ENCODE measurements at regions not wholly inside any gene's neighbourhood (a gene's known extent, or its start where the extent isn't known, plus 50 kb on each side); places are given as distances from the start of the nearest gene placed in this dataset.

- Histone ChIP-seq H3K36me3 (replicated peaks; ENCODE audit: insufficient read depth, low read length) (no peaks in the 10 kb centered on the region), H3K27me3 (replicated peaks; ENCODE audit: insufficient read depth, low read length) (no peaks in the 10 kb centered on the region; the same call in 1 of the 2 replicates), H3K9me3 (replicated peaks; ENCODE audit: insufficient read depth, low read length) (no peaks in the 10 kb centered on the region), H3K79me2 (ENCODE audit: low read length) (no peaks in the 10 kb centered on the region), H4K20me1 (ENCODE audit: insufficient read depth, low read length) (no peaks in the 10 kb centered on the region), H2AFZ (ENCODE audit: low read length) (no peak overlapping the region), H3K4me3 (ENCODE audit: low read length) (no peak overlapping the region), H3K27ac (ENCODE audit: low read length) (no peak overlapping the region), H3K4me1 (ENCODE audit: low read length) (no peaks in the 10 kb centered on the region), H3F3A (ENCODE audit: insufficient read depth, low read length) (no peaks in the 10 kb centered on the region), H3K9me2 (replicated peaks; ENCODE audit: insufficient read depth, low read length) (no peaks in the 10 kb centered on the region), H3K9ac (ENCODE audit: low read length) (no peak overlapping the region), H3K4me2 (ENCODE audit: low read depth, low read length) (no peak overlapping the region)
- no peak for DNase-seq
- TF ChIP-seq CTCF (IDR thresholded peaks at IDR 0.05; ENCODE audit: low read length), result no peak
- TF ChIP-seq EZH2 (optimal IDR thresholded peaks at IDR 0.05; ENCODE audit: low read depth, low read length), result no peak
- TF ChIP-seq EZH2phosphoT487 (IDR thresholded peaks at IDR 0.05; ENCODE audit: low read length), result no peak
These were observed 214.6 kb downstream of the RBM19 start for GRCh38 chr12:113751513-113751912.

- no peaks in the 10 kb centered on the region for H3F3A ChIP-seq (ENCODE audit: insufficient read depth, low read length)
- DNase-seq, result no peak
- H3K9me3 ChIP-seq (replicated peaks; ENCODE audit: insufficient read depth, low read length), result no peaks in the 10 kb centered on the region
- no peaks in the 10 kb centered on the region; the same call in 1 of the 2 replicates for H3K27me3 ChIP-seq (replicated peaks; ENCODE audit: insufficient read depth, low read length)
- H3K9ac ChIP-seq (ENCODE audit: low read length), result no peak overlapping the region
- no peak overlapping the region for H2AFZ ChIP-seq (ENCODE audit: low read length)
- no peaks in the 10 kb centered on the region for H3K79me2 ChIP-seq (ENCODE audit: low read length)
- H4K20me1 ChIP-seq (ENCODE audit: insufficient read depth, low read length), result no peaks in the 10 kb centered on the region
- no peaks in the 10 kb centered on the region for H3K4me1 ChIP-seq (ENCODE audit: low read length)
- no peak overlapping the region for H3K4me3 ChIP-seq (ENCODE audit: low read length)
- H3K9me2 ChIP-seq (replicated peaks; ENCODE audit: insufficient read depth, low read length), result no peaks in the 10 kb centered on the region
- H3K36me3 ChIP-seq (replicated peaks; ENCODE audit: insufficient read depth, low read length), result no peaks in the 10 kb centered on the region
- TF ChIP-seq EZH2 (optimal IDR thresholded peaks at IDR 0.05; ENCODE audit: low read depth, low read length), result no peak
- no peak overlapping the region for H3K27ac ChIP-seq (ENCODE audit: low read length)
- H3K4me2 ChIP-seq (ENCODE audit: low read depth, low read length), result no peak overlapping the region
These were observed 216.7 kb downstream of the RBM19 start for GRCh38 chr12:113749433-113749815.

GRCh38 chr12:113748707-113749432 lies 217.3 kb downstream of the RBM19 start:
- Histone ChIP-seq H4K20me1 (ENCODE audit: insufficient read depth, low read length) (no peaks in the 10 kb centered on the region), H3F3A (ENCODE audit: insufficient read depth, low read length) (no peaks in the 10 kb centered on the region), H3K27me3 (replicated peaks; ENCODE audit: insufficient read depth, low read length) (no peaks in the 10 kb centered on the region; the same call in 1 of the 2 replicates), H3K9ac (ENCODE audit: low read length) (no peak overlapping the region), H3K4me3 (ENCODE audit: low read length) (no peak overlapping the region), H3K36me3 (replicated peaks; ENCODE audit: insufficient read depth, low read length) (no peaks in the 10 kb centered on the region), H2AFZ (ENCODE audit: low read length) (no peak overlapping the region), H3K79me2 (ENCODE audit: low read length) (no peaks in the 10 kb centered on the region), H3K4me1 (ENCODE audit: low read length) (no peaks in the 10 kb centered on the region), H3K27ac (ENCODE audit: low read length) (no peak overlapping the region), H3K4me2 (ENCODE audit: low read depth, low read length) (no peak overlapping the region), H3K9me3 (replicated peaks; ENCODE audit: insufficient read depth, low read length) (no peaks in the 10 kb centered on the region), H3K9me2 (replicated peaks; ENCODE audit: insufficient read depth, low read length) (no peaks in the 10 kb centered on the region)
- no peak for DNase-seq
- TF ChIP-seq CTCF (IDR thresholded peaks at IDR 0.05; ENCODE audit: low read length) (no peak), EZH2 (optimal IDR thresholded peaks at IDR 0.05; ENCODE audit: low read depth, low read length) (no peak), EZH2phosphoT487 (IDR thresholded peaks at IDR 0.05; ENCODE audit: low read length) (no peak)

- Histone ChIP-seq H3K36me3 (replicated peaks; ENCODE audit: insufficient read depth, low read length) (no peaks in the 10 kb centered on the region), H3K27ac (ENCODE audit: low read length) (no peak overlapping the region), H3K4me1 (ENCODE audit: low read length) (no peaks in the 10 kb centered on the region), H3F3A (ENCODE audit: insufficient read depth, low read length) (no peaks in the 10 kb centered on the region), H3K79me2 (ENCODE audit: low read length) (no peaks in the 10 kb centered on the region), H3K4me2 (ENCODE audit: low read depth, low read length) (no peak overlapping the region), H3K9me3 (replicated peaks; ENCODE audit: insufficient read depth, low read length) (no peaks in the 10 kb centered on the region), H3K4me3 (ENCODE audit: low read length) (no peak overlapping the region), H4K20me1 (ENCODE audit: insufficient read depth, low read length) (no peaks in the 10 kb centered on the region), H3K9me2 (replicated peaks; ENCODE audit: insufficient read depth, low read length) (no peaks in the 10 kb centered on the region), H3K27me3 (replicated peaks; ENCODE audit: insufficient read depth, low read length) (no peaks in the 10 kb centered on the region; the same call in 1 of the 2 replicates), H3K9ac (ENCODE audit: low read length) (no peak overlapping the region), H2AFZ (ENCODE audit: low read length) (no peak overlapping the region)
- no peak for DNase-seq
- TF ChIP-seq EZH2phosphoT487 (IDR thresholded peaks at IDR 0.05; ENCODE audit: low read length) (no peak), EZH2 (optimal IDR thresholded peaks at IDR 0.05; ENCODE audit: low read depth, low read length) (no peak), CTCF (IDR thresholded peaks at IDR 0.05; ENCODE audit: low read length) (no peak)
These were observed 219.1 kb downstream of the RBM19 start for GRCh38 chr12:113747017-113747416.
